Neural cell (in vitro differentiated cells): ENCODE measurements at regions not wholly inside any gene's neighbourhood (a gene's known extent, or its start where the extent isn't known, plus 50 kb on each side); places are given as distances from the start of the nearest gene placed in this dataset.

Source experiments
- H2AFZ ChIP-seq: fragments of 200-600, 300-800 bp; sonication (generic), shearing (Covaris generic); 2 replicates; pipeline ENCODE4 v1.6.0; 2014; ENCODE audit warnings: low read depth, mild to moderate bottlenecking, antibody characterized with exemption, low read length, moderate library complexity
- H3F3A ChIP-seq: fragments of 200-600 bp; shearing (Covaris generic); 2 replicates; pipeline ENCODE4 v1.6.1; 2016; ENCODE audit warnings: mild to moderate bottlenecking, moderate library complexity, mixed read lengths, antibody characterized with exemption, low read length; ENCODE audit not compliant: insufficient read depth, poor library complexity, severe bottlenecking
- H3K27ac ChIP-seq: fragments of 200-600, 300-800 bp; sonication (generic), shearing (Covaris generic); 2 replicates; pipeline ENCODE4 v1.5.1; 2014; ENCODE audit warnings: mild to moderate bottlenecking, low read length, moderate library complexity
- H3K27me3 ChIP-seq: fragments of 300-800, 200-600 bp; sonication (generic), shearing (Covaris generic); 2 replicates; pipeline ENCODE4 v1.6.0; 2014; ENCODE audit warnings: mild to moderate bottlenecking, low read depth, low read length, moderate library complexity; ENCODE audit not compliant: insufficient read depth
- H3K36me3 ChIP-seq: fragments of 300-800, 200-600 bp; sonication (generic), shearing (Covaris generic); 2 replicates; pipeline ENCODE4 v1.5.1; 2014; ENCODE audit warnings: mild to moderate bottlenecking, antibody characterized with exemption, low read length, moderate library complexity; ENCODE audit not compliant: insufficient read depth
- H3K4me2 ChIP-seq: fragments of 300-800, 200-600 bp; sonication (generic), shearing (Covaris generic); 2 replicates; pipeline ENCODE4 v1.6.0; 2014; ENCODE audit warnings: mild to moderate bottlenecking, low read length
- H3K4me3 ChIP-seq: fragments of 300-800, 200-600 bp; sonication (generic), shearing (Covaris generic); 2 replicates; pipeline ENCODE4 v1.5.1; 2014; ENCODE audit warnings: mild to moderate bottlenecking, low read length, moderate library complexity
- H3K79me2 ChIP-seq: fragments of 200-600 bp; shearing (Covaris generic); replicated peaks from 2 replicates; pipeline ENCODE4 v1.6.0; 2014; ENCODE audit warnings: mild to moderate bottlenecking, low read length, moderate library complexity; ENCODE audit not compliant: insufficient read depth
- H3K9ac ChIP-seq: fragments of 300-800, 200-600 bp; sonication (generic), shearing (Covaris generic); 2 replicates; pipeline ENCODE4 v1.6.1; 2016; ENCODE audit warnings: mild to moderate bottlenecking, low read length, mixed read lengths
- H3K9me2 ChIP-seq: fragments of 200-600 bp; shearing (Covaris generic); 2 replicates; pipeline ENCODE4 v1.6.1; 2016; ENCODE audit warnings: mild to moderate bottlenecking, low read length, mixed read lengths; ENCODE audit not compliant: insufficient read depth
- H3K9me3 ChIP-seq: fragments of 200-600, 300-800 bp; sonication (generic), shearing (Covaris generic); 2 replicates; pipeline ENCODE4 v1.6.1; 2016; ENCODE audit warnings: mild to moderate bottlenecking, mixed run types, low read length, moderate library complexity, mixed read lengths
- H4K20me1 ChIP-seq: fragments of 200-600 bp; shearing (Covaris generic); 2 replicates; pipeline ENCODE4 v1.6.1; 2016; ENCODE audit warnings: mild to moderate bottlenecking, mixed run types; ENCODE audit not compliant: insufficient read depth
- CTCF ChIP-seq: fragments of 450-650 bp; IDR thresholded peaks from 2 replicates; pipeline ENCODE4 v1.5.1; 2014; ENCODE audit warnings: antibody characterized with exemption, mild to moderate bottlenecking, moderate library complexity; ENCODE audit not compliant: poor library complexity, severe bottlenecking
- EZH2 ChIP-seq: fragments of 200-600, 300-800 bp; shearing (Covaris generic), sonication (generic); IDR thresholded peaks from 2 replicates; pipeline ENCODE4 v1.6.1; 2014; ENCODE audit warnings: antibody characterized with exemption, low read length, borderline replicate concordance, mild to moderate bottlenecking; ENCODE audit not compliant: insufficient read depth, poor library complexity, severe bottlenecking
- MXI1 ChIP-seq: fragments of 450-650 bp; conservative IDR thresholded peaks from 2 replicates; pipeline ENCODE4 v1.6.1; 2014; ENCODE audit warnings: antibody characterized with exemption, mild to moderate bottlenecking; ENCODE audit not compliant: poor library complexity, severe bottlenecking
- POLR2AphosphoS5 ChIP-seq: IDR thresholded peaks from 2 replicates; pipeline ENCODE4 v1.6.1; 2012
- REST ChIP-seq: IDR thresholded peaks from 2 replicates; pipeline ENCODE4 v1.6.1; 2012; ENCODE audit warnings: borderline replicate concordance
- SMC3 ChIP-seq: fragments of 450-650 bp; conservative IDR thresholded peaks from 2 replicates; pipeline ENCODE4 v1.6.1; 2014; ENCODE audit warnings: antibody characterized with exemption, mild to moderate bottlenecking, moderate library complexity; ENCODE audit not compliant: poor library complexity
- TAF1 ChIP-seq: IDR thresholded peaks from 2 replicates; pipeline ENCODE4 v1.6.1; 2012; ENCODE audit warnings: low read depth

- no peak overlapping the region for H3K27ac ChIP-seq
- H3K9me2 ChIP-seq: no peaks in the 10 kb centered on the region
- H3K36me3 ChIP-seq: no peaks in the 10 kb centered on the region
- no peaks in the 10 kb centered on the region for H3K79me2 ChIP-seq
- H2AFZ ChIP-seq: no peak overlapping the region
- H3K4me3 ChIP-seq: no peak overlapping the region
- TF ChIP-seq POLR2AphosphoS5: no peak
- no peak overlapping the region for H3K9ac ChIP-seq
- H3K27me3 ChIP-seq: no peaks in the 10 kb centered on the region
- H3K9me3 ChIP-seq: no peaks in the 10 kb centered on the region
- H3K4me2 ChIP-seq: no peak overlapping the region
- no peaks in the 10 kb centered on the region for H3F3A ChIP-seq
- H4K20me1 ChIP-seq: no peaks in the 10 kb centered on the region
These were observed 208.4 kb upstream of the SVIL start for GRCh38 chr10:29843143-29843542.

- Histone ChIP-seq H3K36me3 (no peaks in the 10 kb centered on the region), H3K27ac (no peak overlapping the region), H3K9ac (no peak overlapping the region), H2AFZ (no peak overlapping the region), H3K27me3 (no peaks in the 10 kb centered on the region), H3K4me3 (no peak overlapping the region), H3K9me2 (no peaks in the 10 kb centered on the region), H3K9me3 (no peaks in the 10 kb centered on the region), H3K79me2 (no peaks in the 10 kb centered on the region), H4K20me1 (no peaks in the 10 kb centered on the region), H3K4me2 (no peak overlapping the region), H3F3A (no peaks in the 10 kb centered on the region)
- TF ChIP-seq EZH2: no peak
- no peak for TF ChIP-seq SMC3
- no peak for TF ChIP-seq MXI1
- no peak for TF ChIP-seq REST
- no peak for TF ChIP-seq POLR2AphosphoS5
- no peak for TF ChIP-seq TAF1
- no peak for TF ChIP-seq CTCF
These were observed 207.2 kb upstream of the SVIL start for GRCh38 chr10:29841724-29842649.
